ENCODE measurements at regions not wholly inside any gene's neighbourhood (a gene's known extent, or its start where the extent isn't known, plus 50 kb on each side); places are given as distances from the start of the nearest gene placed in this dataset.

DNA sequence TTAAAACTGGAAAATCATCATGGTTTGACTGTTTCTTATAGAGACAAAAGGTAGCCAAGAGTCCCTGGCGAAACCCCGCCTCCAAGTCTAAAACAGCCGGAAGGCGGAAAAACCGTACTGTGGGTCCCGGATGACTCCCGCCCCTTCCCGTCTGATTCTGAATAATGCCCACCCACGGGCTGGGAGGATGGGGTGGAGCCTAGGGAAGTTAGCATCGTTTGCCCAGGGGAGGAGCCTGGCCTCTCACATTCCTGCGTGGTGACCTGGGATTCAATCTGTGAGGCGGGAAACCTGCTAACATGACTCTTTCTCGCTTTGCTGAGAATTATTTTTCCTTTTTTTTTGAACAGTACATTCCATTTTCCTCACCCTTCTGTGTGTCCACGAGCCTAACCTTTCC, 124.9 kb downstream of the KCNK1 start:
- TF ChIP-seq, protein P1, sequence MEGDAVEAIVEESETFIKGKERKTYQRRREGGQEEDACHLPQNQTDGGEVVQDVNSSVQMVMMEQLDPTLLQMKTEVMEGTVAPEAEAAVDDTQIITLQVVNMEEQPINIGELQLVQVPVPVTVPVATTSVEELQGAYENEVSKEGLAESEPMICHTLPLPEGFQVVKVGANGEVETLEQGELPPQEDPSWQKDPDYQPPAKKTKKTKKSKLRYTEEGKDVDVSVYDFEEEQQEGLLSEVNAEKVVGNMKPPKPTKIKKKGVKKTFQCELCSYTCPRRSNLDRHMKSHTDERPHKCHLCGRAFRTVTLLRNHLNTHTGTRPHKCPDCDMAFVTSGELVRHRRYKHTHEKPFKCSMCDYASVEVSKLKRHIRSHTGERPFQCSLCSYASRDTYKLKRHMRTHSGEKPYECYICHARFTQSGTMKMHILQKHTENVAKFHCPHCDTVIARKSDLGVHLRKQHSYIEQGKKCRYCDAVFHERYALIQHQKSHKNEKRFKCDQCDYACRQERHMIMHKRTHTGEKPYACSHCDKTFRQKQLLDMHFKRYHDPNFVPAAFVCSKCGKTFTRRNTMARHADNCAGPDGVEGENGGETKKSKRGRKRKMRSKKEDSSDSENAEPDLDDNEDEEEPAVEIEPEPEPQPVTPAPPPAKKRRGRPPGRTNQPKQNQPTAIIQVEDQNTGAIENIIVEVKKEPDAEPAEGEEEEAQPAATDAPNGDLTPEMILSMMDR (IDR thresholded peaks at IDR 0.05), result no peak
- no peak for TF ChIP-seq POLR2A (IDR thresholded peaks at IDR 0.05)
